H1 (cell line): ENCODE measurements at regions not wholly inside any gene's neighbourhood (a gene's known extent, or its start where the extent isn't known, plus 50 kb on each side); places are given as distances from the start of the nearest gene placed in this dataset.

ENCODE experiments used
- CTCF ChIA-PET: fragments of 300-600 bp; sonication (Branson Sonifier 250); formaldehyde crosslinking; loops from one replicate; lab custom pipeline; 2021; ENCODE audit not compliant: partially characterized antibody; lab: Charles Lee
- POLR2A ChIA-PET: fragments of 300-600 bp; sonication (Branson Sonifier 250); formaldehyde crosslinking; loops from one replicate; lab custom pipeline; 2021; ENCODE audit warnings: inconsistent platforms; ENCODE audit not compliant: partially characterized antibody; lab: Charles Lee
- DNase-seq, 2 experiments: peaks; one replicate each; pipeline versions ENCODE4 v3.0.0 to v3.0.0-alpha.2; 2010 to 2022; ENCODE audit warnings: low spot score in 2 of 2, low read depth in 1 of 2, mixed read lengths in 1 of 2
- FAIRE-seq: peaks from 2 replicates; lab custom pipeline; 2011; peaks lifted over from hg19 to GRCh38; lab: Jason Lieb, UNC
- H2AFZ ChIP-seq: 2 replicates; pipeline ENCODE4 v1.8.1; 2012; ENCODE audit warnings: low read length, inconsistent platforms
- H2AK5ac ChIP-seq: 2 replicates; pipeline ENCODE4 v1.6.1; 2013; ENCODE audit warnings: low read depth, low read length
- H2BK120ac ChIP-seq: replicated peaks from 2 replicates; pipeline ENCODE3; 2013; ENCODE audit warnings: low read depth, low read length, inconsistent platforms
- H2BK12ac ChIP-seq: 2 replicates; pipeline ENCODE4 v1.6.1; 2013; ENCODE audit warnings: low read depth, low read length
- H2BK15ac ChIP-seq: 2 replicates; pipeline ENCODE4 v1.6.1; 2013; ENCODE audit warnings: low read length
- H2BK20ac ChIP-seq: 2 replicates; pipeline ENCODE4 v1.6.1; 2013; ENCODE audit warnings: low read length
- H2BK5ac ChIP-seq: 2 replicates; pipeline ENCODE4 v1.6.1; 2013; ENCODE audit warnings: low read depth, low read length
- H3K14ac ChIP-seq: 2 replicates; pipeline ENCODE4 v1.6.1; 2013; ENCODE audit warnings: inconsistent platforms; ENCODE audit not compliant: insufficient read length
- H3K18ac ChIP-seq: 2 replicates; pipeline ENCODE4 v1.6.1; 2013; ENCODE audit warnings: low read length; ENCODE audit errors: extremely low read depth
- H3K23ac ChIP-seq: 2 replicates; pipeline ENCODE4 v1.6.1; 2013; ENCODE audit warnings: inconsistent platforms; ENCODE audit not compliant: insufficient read length
- H3K23me2 ChIP-seq: 2 replicates; pipeline ENCODE4 v1.6.1; 2013; ENCODE audit warnings: low read depth, low read length
- H3K27ac ChIP-seq: 2 replicates; pipeline ENCODE4 v1.6.1; 2011; ENCODE audit warnings: low read depth, low read length, inconsistent platforms
- H3K27me3 ChIP-seq, 4 experiments: replicated peaks in 1 of 4; 1 replicate in 1 of 4; 2 replicates in 3 of 4; pipeline versions ENCODE4 v1.6.1 to v1.8.1; 2011 to 2013; ENCODE audit warnings: low read length in 3 of 4, mild to moderate bottlenecking in 3 of 4, inconsistent platforms in 2 of 4, mixed read lengths in 2 of 4, moderate library complexity in 1 of 4; ENCODE audit not compliant: control insufficient read depth in 3 of 4, insufficient read depth in 3 of 4; ENCODE audit errors: extremely low read depth in 1 of 4
- H3K36me3 ChIP-seq, 4 experiments: 2 replicates each; pipeline versions ENCODE4 v1.6.1 to v1.8.1; 2011 to 2013; ENCODE audit warnings: mild to moderate bottlenecking in 4 of 4, low read length in 3 of 4, moderate library complexity in 2 of 4, control low read depth in 1 of 4, inconsistent platforms in 1 of 4; ENCODE audit not compliant: insufficient read depth in 4 of 4, control insufficient read depth in 2 of 4
- H3K4ac ChIP-seq: replicated peaks from 2 replicates; pipeline ENCODE3; 2013; ENCODE audit warnings: low read length, low read depth, mixed read lengths, inconsistent platforms; ENCODE audit not compliant: insufficient read length
- H3K4me1 ChIP-seq, 4 experiments: replicated peaks in 1 of 4; 1 replicate in 1 of 4; 2 replicates in 3 of 4; pipeline versions ENCODE4 v1.6.1 to v1.8.1; 2011 to 2013; ENCODE audit warnings: low read length in 3 of 4, inconsistent platforms in 2 of 4, mixed read lengths in 1 of 4; ENCODE audit not compliant: insufficient read depth in 4 of 4, control insufficient read depth in 3 of 4
- H3K4me2 ChIP-seq, 2 experiments: 2 replicates each; pipeline versions ENCODE4 v1.6.1 to v1.8.1; 2011 to 2013; ENCODE audit warnings: low read depth in 2 of 2, low read length in 2 of 2, control low read depth in 1 of 2, inconsistent platforms in 1 of 2, mild to moderate bottlenecking in 1 of 2; ENCODE audit not compliant: insufficient read depth in 1 of 2
- H3K4me3 ChIP-seq, 4 experiments: fragments of 200-600, 300-600 bp in 1 of 4; sonication (generic), shearing (Covaris generic), sonication (Bioruptor Twin) in 1 of 4; 2 replicates each; pipeline versions ENCODE4 v1.5.1 to v1.8.1; 2011 to 2016; ENCODE audit warnings: low read length in 4 of 4, low read depth in 3 of 4, control low read depth in 2 of 4, inconsistent platforms in 2 of 4, mild to moderate bottlenecking in 2 of 4, mixed read lengths in 1 of 4, moderate library complexity in 1 of 4; ENCODE audit not compliant: insufficient read depth in 2 of 4; ENCODE audit errors: extremely low read depth in 1 of 4
- H3K56ac ChIP-seq: replicated peaks from 2 replicates; pipeline ENCODE3; 2013; ENCODE audit warnings: low read depth, mild to moderate bottlenecking, mixed read lengths, low read length, inconsistent platforms; ENCODE audit not compliant: insufficient read length
- H3K79me1 ChIP-seq: 2 replicates; pipeline ENCODE4 v1.6.1; 2013; ENCODE audit warnings: low read depth, low read length, control low read depth
- H3K79me2 ChIP-seq, 2 experiments: 2 replicates each; pipeline versions ENCODE4 v1.6.1 to v1.8.1; 2012 to 2013; ENCODE audit warnings: low read length in 2 of 2, mild to moderate bottlenecking in 2 of 2, inconsistent platforms in 1 of 2; ENCODE audit not compliant: insufficient read depth in 2 of 2, control insufficient read depth in 1 of 2
- H3K9ac ChIP-seq, 4 experiments: replicated peaks in 1 of 4; 1 replicate in 1 of 4; 2 replicates in 3 of 4; pipeline versions ENCODE4 v1.6.1 to v1.8.1; 2011 to 2013; ENCODE audit warnings: low read depth in 3 of 4, low read length in 3 of 4, control low read depth in 2 of 4, mild to moderate bottlenecking in 2 of 4, moderate library complexity in 2 of 4, inconsistent platforms in 1 of 4; ENCODE audit errors: extremely low read depth in 1 of 4
- H3K9me3 ChIP-seq, 2 experiments: 2 replicates each; pipeline versions ENCODE4 v1.6.1 to v1.8.1; 2012 to 2013; ENCODE audit warnings: mild to moderate bottlenecking in 2 of 2, moderate library complexity in 2 of 2, control low read depth in 1 of 2, inconsistent platforms in 1 of 2, low read depth in 1 of 2, low read length in 1 of 2, mixed read lengths in 1 of 2; ENCODE audit not compliant: insufficient read depth in 2 of 2
- H4K20me1 ChIP-seq, 2 experiments: replicated peaks in 1 of 2; 2 replicates each; pipeline versions ENCODE3 to v1.8.1; 2011 to 2013; ENCODE audit warnings: inconsistent platforms in 2 of 2, low read length in 2 of 2, mild to moderate bottlenecking in 1 of 2; ENCODE audit not compliant: insufficient read depth in 2 of 2, control insufficient read depth in 1 of 2
- H4K5ac ChIP-seq: 2 replicates; pipeline ENCODE4 v1.6.1; 2013; ENCODE audit warnings: low read length, low read depth, mixed read lengths, inconsistent platforms; ENCODE audit not compliant: insufficient read length
- H4K8ac ChIP-seq: 2 replicates; pipeline ENCODE4 v1.8.0; 2013; ENCODE audit warnings: mild to moderate bottlenecking, moderate library complexity, low read length, inconsistent platforms; ENCODE audit not compliant: insufficient read depth; ENCODE audit errors: extremely low read depth
- H4K91ac ChIP-seq: replicated peaks from 2 replicates; pipeline ENCODE3; 2013; ENCODE audit warnings: low read length, mixed read lengths, inconsistent platforms; ENCODE audit not compliant: insufficient read length
- CHD2 ChIP-seq: IDR thresholded peaks from 2 replicates; pipeline ENCODE4 v1.6.1; 2012; ENCODE audit warnings: low read length, improper control_type of control experiment
- CTCF ChIP-seq, 3 experiments: IDR thresholded peaks; 1 replicate in 2 of 3; 2 replicates in 1 of 3; pipeline versions ENCODE4 v1.5.1 to v1.6.1; 2011; ENCODE audit warnings: low read length in 3 of 3, mild to moderate bottlenecking in 3 of 3, inconsistent platforms in 2 of 3, low read depth in 1 of 3, moderate library complexity in 1 of 3; ENCODE audit not compliant: insufficient read depth in 1 of 3; ENCODE audit errors: control extremely low read depth in 1 of 3
- RAD21 ChIP-seq, 2 experiments: IDR thresholded peaks in 1 of 2; conservative IDR thresholded peaks in 1 of 2; 2 replicates each; pipeline ENCODE4 v1.6.1; 2011; ENCODE audit warnings: low read depth in 2 of 2, low read length in 2 of 2, improper control_type of control experiment in 1 of 2, inconsistent platforms in 1 of 2, mild to moderate bottlenecking in 1 of 2, moderate library complexity in 1 of 2
- WGBS, 2 experiments: shearing (Covaris generic) in 1 of 2; methylation state at CpG; one replicate each; pipeline versions ENCODE4 v1.1.6 to v1.1.7; 2013 to 2015; ENCODE audit warnings: low lambda C conversion rate in 2 of 2, mixed read lengths in 2 of 2, inconsistent platforms in 1 of 2, low coverage in 1 of 2, missing lambda C conversion rate in 1 of 2; ENCODE audit not compliant: insufficient replicate concordance in 2 of 2, insufficient coverage in 1 of 2, insufficient read length in 1 of 2; ENCODE audit errors: extremely low coverage in 1 of 2, missing lambda C conversion rate in 1 of 2; 5-methylcytosine and 5-hydroxymethylcytosine counted together

- Histone ChIP-seq H3K23ac (no peak overlapping the region), H4K5ac (no peak overlapping the region), H3K9me3 (no peaks in the 10 kb centered on the region), H2BK15ac (no peak overlapping the region), H3K79me2 (no peaks in the 10 kb centered on the region), H2BK20ac (peak overlapping the region; percentile 57; the same call in 1 of the 2 replicates), H4K20me1 (no peaks in the 10 kb centered on the region), H3K18ac (peak overlapping the region; percentile 9; the same call in 1 of the 2 replicates), H3K23me2 (no peaks in the 10 kb centered on the region), H3K27ac (no peak overlapping the region), H2AFZ (peak overlapping the region; percentile 84), H3K9ac (no peak overlapping the region), H3K4me3 (no peak overlapping the region), H3K4me2 (peak overlapping the region in 1 of 2 experiments; percentile 15; a peak in 1 of 4 replicates), H3K27me3 (no peaks in the 10 kb centered on the region), H4K8ac (no peak overlapping the region), H3K4me1 (peaks cover 4 to 12% (median 5%) of the 10 kb centered on the region in 4 experiments; a peak in 4 of 7 replicates), H4K91ac (peak overlapping the region; percentile 50), H2BK5ac (peak overlapping the region; percentile 0; the same call in 1 of the 2 replicates), H3K4ac (no peak overlapping the region), H3K56ac (no peak overlapping the region), H3K36me3 (no peaks in the 10 kb centered on the region), H2BK120ac (no peak overlapping the region), H3K79me1 (no peaks in the 10 kb centered on the region), H3K14ac (no peak overlapping the region), H2AK5ac (no peak overlapping the region), H2BK12ac (0 out of 2 replicates have a peak overlapping the region, but pooled peaks have one; percentile 69)
- POLR2A ChIA-PET, result interaction anchor here (0.9 to 1.1 kb wide), 4 partner anchors 9 to 678 kb away, joined by 3 read pairs; no protein-coding TSS in a partner anchor
- 42% methylated on average over 9 of the region's 9 CpGs; no CpG with 5 or more reads in 1 of the 2 experiments for WGBS, 2 experiments
- FAIRE-seq (peak; percentile 52), DNase-seq (peak in 1 of 2 experiments; percentile 44)
- TF ChIP-seq CHD2 (no peak), RAD21 (IDR thresholded peaks at IDR 0.05 in 1 of 2, conservative IDR thresholded peaks at IDR 0.05 in 1 of 2; ENCODE audit: low read depth in 2 of 2, low read length in 2 of 2) (peak; percentile 94 to 99), CTCF (IDR thresholded peaks at IDR 0.05; ENCODE audit: control extremely low read depth in 1 of 3, insufficient read depth in 1 of 3, low read depth in 1 of 3, low read length in 3 of 3) (peak in 2 of 3 experiments; percentile 80 to 83; a peak in 3 of 4 replicates)
- CTCF ChIA-PET, result interaction anchor here (0.6 to 3.5 kb wide), 56 partner anchors 9 to 701 kb away, joined by 3 to 56 read pairs (median 3); partner anchors contain the start of gene KLF7
These were observed 56.5 kb upstream of the CREB1 start for GRCh38 chr2:207473049-207473930.
